GM12892 (cell line): ENCODE measurements at regions not wholly inside any gene's neighbourhood (a gene's known extent, or its start where the extent isn't known, plus 50 kb on each side); places are given as distances from the start of the nearest gene placed in this dataset.

Experiments used
- POLR2A ChIP-seq: IDR thresholded peaks from 2 replicates; pipeline ENCODE4 v1.6.1; 2011; ENCODE audit warnings: low read depth, low read length, control low read depth
- POLR2AphosphoS5 ChIP-seq: IDR thresholded peaks from 2 replicates; pipeline ENCODE4 v1.6.1; 2011; ENCODE audit warnings: low read depth, low read length, control low read depth
- TAF1 ChIP-seq: IDR thresholded peaks from 2 replicates; pipeline ENCODE4 v1.6.1; 2011; ENCODE audit warnings: low read depth, mild to moderate bottlenecking, control low read depth, low read length, borderline replicate concordance

GRCh38 chr4:10781805-10782204 is 97.2 kb upstream of the CLNK start:
- TF ChIP-seq POLR2A (no peak), POLR2AphosphoS5 (no peak), TAF1 (no peak)
